ENCODE measurements at regions not wholly inside any gene's neighbourhood (a gene's known extent, or its start where the extent isn't known, plus 50 kb on each side); places are given as distances from the start of the nearest gene placed in this dataset.
"Not testable (repeated sequence)": the region's sequence is repeated elsewhere in the genome, so short reads cannot be mapped to it uniquely, and the experiment has no call there.

DNA sequence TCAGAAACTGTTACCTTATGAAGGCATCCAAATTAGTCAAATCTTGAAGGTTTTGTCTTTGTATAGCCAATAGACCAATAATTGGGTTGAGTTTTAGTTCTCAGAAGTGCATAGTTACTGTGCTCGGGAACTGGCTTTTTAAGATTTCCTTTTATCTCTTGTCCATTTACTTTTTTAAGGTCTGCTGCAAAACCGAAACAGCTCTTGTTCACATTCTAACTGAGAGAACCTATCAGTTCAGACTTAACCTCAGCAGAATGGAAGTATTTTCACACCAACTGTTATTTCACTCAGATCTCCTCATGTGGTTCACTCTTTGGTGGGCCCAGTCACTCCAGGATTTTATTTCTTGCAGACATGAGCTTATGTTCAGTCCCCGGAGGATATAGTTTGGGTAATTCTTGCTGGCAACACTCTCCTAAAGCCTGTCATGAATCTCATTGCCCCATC, 55.5 kb downstream of the TPBG start:
- DNase-seq: no peak

GRCh38 chr6:82419859-82420258, 56.2 kb downstream of the TPBG start:
- DNase-seq: no peak

DNA sequence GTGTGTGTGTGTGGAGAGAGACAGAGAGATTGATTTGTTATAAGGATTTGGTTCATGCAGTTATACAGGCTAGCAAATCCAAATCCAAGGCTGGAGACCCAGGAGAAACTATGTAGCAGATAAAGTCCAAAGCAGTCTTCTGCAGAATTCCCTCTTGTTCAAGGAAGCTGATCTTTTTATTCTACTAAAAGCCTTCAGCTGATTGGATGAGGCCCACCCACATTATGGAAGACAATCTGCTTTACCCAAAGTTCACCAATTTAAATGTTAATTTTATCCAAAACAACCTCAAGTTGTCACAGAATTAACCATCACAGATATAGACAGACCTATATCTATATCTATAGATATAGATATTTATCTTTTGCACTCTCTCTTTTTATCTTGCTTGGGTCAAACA, 67.0 kb downstream of the TPBG start:
- no peak for DNase-seq

DNA sequence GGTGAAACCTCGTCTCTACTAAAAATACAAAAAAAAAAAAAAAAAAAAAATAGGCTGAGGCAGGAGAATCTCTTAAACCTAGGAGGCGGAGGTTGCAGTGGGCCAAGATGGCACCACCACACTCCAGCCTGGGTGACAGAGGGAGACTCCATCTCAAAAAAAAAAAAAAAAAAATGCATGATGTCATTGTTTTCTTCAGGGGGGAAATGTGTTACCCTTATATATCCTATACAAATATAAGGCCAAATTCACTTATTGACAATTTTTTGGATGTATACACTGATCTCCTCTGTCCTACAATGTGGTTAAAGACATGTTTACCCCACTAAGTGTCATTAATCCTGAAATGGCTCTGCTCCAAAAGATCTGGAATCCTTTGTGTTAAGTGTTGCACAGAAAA, 73.1 kb downstream of the TPBG start:
- DNase-seq: no peak

- DNase-seq: no peak
These were observed 74.1 kb downstream of the TPBG start for GRCh38 chr6:82437701-82438100.

DNA sequence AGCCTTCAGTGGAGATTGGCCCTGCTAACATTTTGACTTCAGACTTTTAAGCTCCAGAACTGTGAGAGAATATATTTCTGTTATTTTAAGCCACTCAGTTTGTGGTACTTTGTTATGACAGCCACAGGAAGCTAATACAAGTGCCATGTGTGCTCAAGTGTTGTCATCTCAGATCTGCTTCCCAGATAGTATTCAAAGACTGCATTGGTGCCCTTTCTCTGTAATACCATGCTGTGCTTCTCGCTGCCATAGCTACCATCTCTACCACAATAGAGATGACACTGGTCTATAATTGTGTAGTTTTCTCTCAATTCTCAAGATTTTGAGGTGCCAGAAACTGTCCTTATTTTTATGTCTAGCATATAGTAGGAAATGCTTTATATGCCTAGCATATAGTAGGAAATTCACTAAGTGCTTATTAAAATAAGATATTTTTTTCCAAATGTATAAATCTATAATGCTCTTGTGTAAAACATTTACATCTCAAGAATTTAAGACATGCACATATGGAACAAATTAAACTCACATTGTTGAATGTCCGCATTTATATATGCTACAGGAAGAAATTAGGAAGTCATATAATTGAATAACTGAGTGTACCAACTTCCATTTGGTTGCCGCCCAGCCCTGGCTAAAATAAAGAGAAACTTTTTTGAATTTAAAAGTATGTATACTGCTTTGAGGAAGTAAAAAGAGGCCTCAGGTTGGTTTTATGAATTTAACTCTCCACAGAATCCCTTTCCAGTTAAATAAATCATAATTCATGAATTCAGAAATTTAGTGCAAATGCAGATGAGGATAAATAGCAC, 77.6 kb downstream of the TPBG start:
- DNase-seq: no peak

- no peak for DNase-seq
These were observed 78.6 kb downstream of the TPBG start for GRCh38 chr6:82442061-82442719.

DNA sequence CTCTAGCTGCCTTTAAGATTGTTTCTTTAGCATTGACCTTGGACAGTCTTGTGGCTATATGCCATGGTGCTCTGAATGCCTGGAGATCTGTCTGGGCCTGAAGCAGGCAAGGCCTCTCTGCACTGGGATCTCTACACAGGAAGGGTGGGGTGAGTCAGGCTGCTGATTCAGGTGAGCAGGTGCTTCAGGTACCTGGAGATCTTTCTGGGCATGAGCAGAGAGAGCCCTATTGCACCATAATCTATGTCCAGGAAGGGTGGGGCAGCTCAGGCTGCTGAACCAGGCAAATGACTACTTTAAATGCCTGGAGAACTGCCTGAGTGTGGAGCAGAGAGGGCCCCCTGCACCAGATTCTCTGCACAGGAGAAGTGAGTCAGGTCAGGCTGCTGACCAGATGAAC, 94.5 kb downstream of the TPBG start:
- no peak for DNase-seq

DNA sequence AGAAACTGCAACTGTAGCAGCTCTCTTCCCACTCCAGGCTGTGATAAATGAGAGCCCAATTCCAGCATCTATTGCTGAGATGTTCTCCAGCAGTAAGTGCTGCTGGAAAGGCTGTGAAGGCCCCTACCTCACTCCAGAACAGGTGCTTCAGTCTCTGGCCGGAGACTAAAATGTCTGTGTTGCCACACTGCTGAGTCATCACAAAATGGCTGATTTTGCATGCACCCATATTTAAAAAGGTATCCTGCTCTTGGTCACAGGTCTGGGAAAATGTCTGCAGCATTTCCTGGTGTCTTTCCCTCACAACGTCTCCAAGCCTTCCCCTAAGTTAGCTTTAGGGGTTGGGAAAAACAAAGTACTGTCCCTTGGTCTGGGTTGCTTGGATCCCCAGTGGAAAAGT, 95.1 kb downstream of the TPBG start:
- no peak for DNase-seq

DNA sequence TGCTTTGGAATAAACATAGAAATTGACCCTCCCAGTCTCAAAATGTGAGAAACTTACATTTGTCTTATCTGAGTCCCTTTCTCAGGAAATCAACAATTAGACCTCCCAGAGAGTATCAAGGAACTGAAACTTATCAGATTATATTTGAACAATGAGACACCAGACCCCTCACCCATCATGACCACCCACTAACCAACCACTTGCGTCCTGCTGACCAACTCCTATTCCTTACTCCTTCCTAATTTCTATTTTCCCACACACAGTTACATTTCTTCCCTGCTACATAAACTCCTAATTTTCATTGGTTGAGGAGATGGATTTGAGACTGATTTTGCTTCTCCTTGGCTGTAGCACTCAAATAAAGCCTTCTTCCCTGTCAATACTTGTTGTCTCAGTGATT, 97.9 kb downstream of the TPBG start:
- no peak for DNase-seq

- DNase-seq: no peak
These were observed 103.7 kb downstream of the TPBG start for GRCh38 chr6:82467338-82467737.

DNA sequence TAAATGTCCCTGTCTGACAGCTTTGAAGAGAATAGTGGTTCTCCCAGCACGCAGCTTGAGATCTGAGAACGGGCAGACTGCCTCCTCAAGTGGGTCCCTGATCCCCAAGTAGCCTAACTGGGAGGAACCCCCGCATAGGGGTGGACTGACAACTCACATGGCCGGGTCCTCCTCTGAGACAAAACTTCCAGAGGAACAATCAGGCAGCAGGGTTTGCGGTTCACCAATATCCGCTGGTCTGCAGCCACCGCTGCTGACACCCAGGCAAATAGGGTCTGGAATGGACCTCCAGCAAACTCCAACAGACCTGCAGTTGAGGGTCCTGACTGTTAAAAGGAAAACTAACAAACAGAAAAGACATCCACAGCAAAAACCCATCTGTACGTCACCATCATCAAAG, 106.5 kb downstream of the TPBG start:
- DNase-seq: not testable (repeated sequence)

- not testable (repeated sequence) for DNase-seq
These were observed 111.5 kb downstream of the TPBG start for GRCh38 chr6:82475106-82475505.

GRCh38 chr6:82484001-82484400, 120.4 kb downstream of the TPBG start:
- DNase-seq: no peak

GRCh38 chr6:82484737-82485626, 121.4 kb downstream of the TPBG start:
- DNase-seq: no peak

DNA sequence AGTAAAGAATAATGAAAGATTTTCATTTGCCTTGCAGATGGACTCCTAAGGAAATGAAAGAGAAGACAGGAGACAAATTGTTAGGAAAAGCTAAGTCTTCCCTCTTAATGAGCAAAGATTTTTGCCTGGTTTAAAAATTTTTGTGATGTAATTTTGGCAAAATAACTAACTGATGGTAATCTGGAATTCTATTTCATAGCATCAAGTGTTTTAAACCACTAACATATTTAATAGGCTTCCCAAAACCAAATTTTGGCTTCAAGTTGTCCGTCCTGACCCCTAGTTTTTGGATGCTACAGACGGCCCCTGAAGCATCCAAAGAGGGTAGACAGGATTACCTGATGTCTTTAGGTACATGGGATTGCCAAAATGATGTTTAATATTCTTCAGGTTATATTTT, 124.3 kb downstream of the TPBG start:
- no peak for DNase-seq

DNA sequence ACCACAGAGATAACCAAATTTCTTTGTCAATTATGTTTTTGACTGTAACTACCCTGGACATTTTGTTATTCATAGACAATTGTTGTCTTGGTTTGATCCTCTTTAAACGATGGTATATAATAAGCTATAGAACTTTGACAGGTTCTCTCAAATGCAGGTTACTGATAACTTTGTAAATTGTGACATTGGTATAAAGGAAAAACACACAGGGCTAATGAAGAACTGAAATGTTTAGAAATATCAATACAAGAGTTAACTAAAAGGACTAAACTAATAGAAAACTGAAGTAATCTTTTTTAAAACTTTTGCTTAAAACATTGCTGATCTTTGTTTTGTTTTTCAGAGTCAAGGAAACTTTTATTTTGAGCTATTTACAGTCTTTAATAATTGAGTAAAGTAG, 124.8 kb downstream of the TPBG start:
- DNase-seq: no peak

- DNase-seq: no peak
These were observed 128.5 kb downstream of the TPBG start for GRCh38 chr6:82492134-82492533.

- DNase-seq: no peak
These were observed 129.8 kb downstream of the TPBG start for GRCh38 chr6:82493467-82493866.

GRCh38 chr6:82494367-82494766, 130.8 kb downstream of the TPBG start:
- no peak for DNase-seq

GRCh38 chr6:82501901-82502300, 138.3 kb downstream of the TPBG start:
- DNase-seq: not testable (repeated sequence)

DNA sequence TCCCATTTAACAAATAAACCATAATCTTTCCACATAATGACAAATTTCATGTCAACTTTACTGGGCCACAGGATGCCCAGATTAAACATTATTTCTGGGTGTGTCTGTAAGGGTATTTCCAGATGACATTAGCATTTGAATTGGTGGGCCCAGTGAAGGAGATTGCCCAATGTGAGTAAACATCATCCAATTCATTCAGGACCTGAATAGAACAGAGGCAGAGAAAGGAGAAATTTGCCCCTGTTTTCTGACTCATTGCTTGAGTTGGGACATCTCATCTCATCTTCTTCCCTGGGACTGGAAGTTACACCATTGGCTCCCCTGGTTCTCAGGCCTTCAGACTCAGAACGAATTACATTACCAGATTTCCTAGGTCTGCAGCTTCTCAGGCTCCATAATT, 142.9 kb downstream of the TPBG start:
- no peak for DNase-seq

DNA sequence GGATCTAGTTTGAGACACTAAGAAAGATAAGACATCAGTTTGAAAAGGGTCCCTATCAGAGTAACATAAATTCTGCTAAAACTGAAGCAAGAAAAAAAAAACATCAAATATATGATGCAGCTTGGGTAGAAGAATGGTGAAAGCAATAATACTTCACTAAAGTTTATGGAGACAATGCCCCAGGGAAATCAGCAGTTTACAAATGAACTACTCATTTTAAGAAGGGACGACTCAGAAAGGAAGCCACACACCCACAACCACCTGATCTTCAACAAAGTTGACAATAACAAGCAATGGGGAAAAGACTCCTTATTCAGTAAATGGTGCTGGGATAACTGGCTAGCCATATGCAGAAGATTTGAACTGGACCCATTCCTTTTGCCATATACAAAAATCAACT, 143.5 kb downstream of the TPBG start:
- DNase-seq: no peak

DNA sequence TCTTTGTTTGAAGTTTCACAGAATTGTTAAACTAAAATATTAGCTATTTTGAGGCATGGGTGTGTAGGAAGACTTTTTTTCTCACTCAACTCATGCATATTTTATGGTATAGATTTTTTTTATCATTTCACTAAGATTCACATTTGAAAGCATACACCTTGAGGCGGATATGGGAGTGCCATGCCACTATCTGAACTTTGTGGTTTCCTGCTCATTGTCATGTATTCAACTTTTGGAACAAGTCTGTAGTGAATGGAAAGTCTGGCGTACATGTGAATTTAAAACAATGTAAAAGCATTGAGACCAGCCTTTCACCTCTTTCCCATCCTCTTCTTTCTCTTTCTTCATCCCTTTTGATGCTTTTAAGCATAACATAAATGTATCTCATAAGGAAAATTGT, 147.9 kb downstream of the TPBG start:
- no peak for DNase-seq

Measured in DMS79 treated with DMSO at 0.1 percent for 48 hours (cell line).